K562 (cell line): ENCODE measurements at regions not wholly inside any gene's neighbourhood (a gene's known extent, or its start where the extent isn't known, plus 50 kb on each side); places are given as distances from the start of the nearest gene placed in this dataset.

ENCODE experiments used
- ATF2 ChIP-seq: sonication (generic); formaldehyde crosslinking; IDR thresholded peaks from 2 replicates; pipeline ENCODE4 v1.8.1; 2022; ENCODE audit warnings: missing genetic modification reagents
- CCAR2 ChIP-seq: fragments of 200-400 bp; formaldehyde crosslinking; IDR thresholded peaks from 2 replicates; pipeline ENCODE4 v1.6.1; 2017; ENCODE audit warnings: mild to moderate bottlenecking, low read depth, low read length
- CHD1 ChIP-seq: fragments of 200-600 bp; sonication (generic); IDR thresholded peaks from one replicate; pipeline ENCODE4 v1.6.1; 2012; ENCODE audit warnings: mild to moderate bottlenecking, moderate library complexity, low read length, inconsistent platforms
- CTCF ChIP-seq, 3 experiments: IDR thresholded peaks in 2 of 3; conservative IDR thresholded peaks in 1 of 3; 2 replicates each; pipeline ENCODE4 v1.5.1; 2011 to 2012; ENCODE audit warnings: low read length in 3 of 3, mild to moderate bottlenecking in 3 of 3, control low read depth in 2 of 3, improper control_type of control experiment in 1 of 3, inconsistent platforms in 1 of 3, low read depth in 1 of 3, mixed read lengths in 1 of 3, moderate library complexity in 1 of 3; ENCODE audit not compliant: insufficient read depth in 2 of 3
- FOXA1 ChIP-seq: fragments of 450-650 bp; IDR thresholded peaks from 2 replicates; pipeline ENCODE4 v1.6.1; 2016; ENCODE audit warnings: mild to moderate bottlenecking, borderline replicate concordance
- HMG20A ChIP-seq: fragments of 450-650 bp; formaldehyde crosslinking; conservative IDR thresholded peaks from 2 replicates; pipeline ENCODE4 v1.4.0; 2020; ENCODE audit warnings: mild to moderate bottlenecking, mixed read lengths
- MAFF ChIP-seq: IDR thresholded peaks from 2 replicates; pipeline ENCODE4 v1.6.1; 2012; ENCODE audit warnings: low read length, improper control_type of control experiment
- NFATC3 ChIP-seq: fragments of 450-650 bp; IDR thresholded peaks from 2 replicates; pipeline ENCODE4 v1.6.1; 2017; ENCODE audit warnings: mild to moderate bottlenecking
- THRB ChIP-seq: fragments of 450-650 bp; formaldehyde crosslinking; conservative IDR thresholded peaks from 2 replicates; pipeline ENCODE4 v1.4.0; 2022; ENCODE audit warnings: mild to moderate bottlenecking, missing genetic modification characterization
- ZHX1 ChIP-seq: fragments of 150-350 bp; conservative IDR thresholded peaks from 2 replicates; pipeline ENCODE4 v1.6.1; 2014; ENCODE audit warnings: low read length
- ZNF3 ChIP-seq: fragments of 250-450 bp; sonication (Bioruptor Pico); IDR thresholded peaks from 2 replicates; pipeline ENCODE4 v1.5.0; 2021; ENCODE audit warnings: mild to moderate bottlenecking, moderate library complexity

GRCh38 chr2:153347818-153348495, 130.6 kb downstream of the RPRM start:
- TF ChIP-seq CTCF (IDR thresholded peaks at IDR 0.05 in 2 of 3, conservative IDR thresholded peaks at IDR 0.05 in 1 of 3; ENCODE audit: insufficient read depth in 2 of 3, low read depth in 1 of 3, low read length in 3 of 3) = no peak
- no peak for TF ChIP-seq FOXA1
- no peak for TF ChIP-seq NFATC3
- TF ChIP-seq CHD1 = no peak
- TF ChIP-seq ATF2 (CRISPR knock-in tag) = no peak
- TF ChIP-seq THRB = no peak
- no peak for TF ChIP-seq MAFF
- TF ChIP-seq ZHX1 = no peak
- no peak for TF ChIP-seq HMG20A
- no peak for TF ChIP-seq CCAR2
- no peak for TF ChIP-seq ZNF3
